ENCODE measurements at regions not wholly inside any gene's neighbourhood (a gene's known extent, or its start where the extent isn't known, plus 50 kb on each side); places are given as distances from the start of the nearest gene placed in this dataset.

- Histone ChIP-seq H3K79me1 (ENCODE audit: low read depth, low read length) (no peaks in the 10 kb centered on the region; the same call in 1 of the 2 replicates), H3K23me2 (ENCODE audit: low read depth, low read length) (no peaks in the 10 kb centered on the region), H3K23ac (ENCODE audit: insufficient read length) (no peak overlapping the region), H3K36me3 (ENCODE audit: control insufficient read depth in 2 of 4, insufficient read depth in 4 of 4, low read length in 3 of 4) (no peaks in the 10 kb centered on the region; a peak in 1 of 8 replicates), H3K4me1 (replicated peaks in 1 of 4; ENCODE audit: control insufficient read depth in 3 of 4, insufficient read depth in 4 of 4, low read length in 3 of 4) (no peaks in the 10 kb centered on the region), H3K4me2 (ENCODE audit: insufficient read depth in 1 of 2, low read depth in 2 of 2, low read length in 2 of 2) (no peak overlapping the region), H2BK12ac (ENCODE audit: low read depth, low read length) (no peak overlapping the region), H3K27me3 (replicated peaks in 1 of 4; ENCODE audit: control insufficient read depth in 3 of 4, extremely low read depth in 1 of 4, insufficient read depth in 3 of 4, low read length in 3 of 4) (no peaks in the 10 kb centered on the region), H3K56ac (replicated peaks; ENCODE audit: insufficient read length, low read depth, low read length) (no peak overlapping the region), H2BK20ac (ENCODE audit: low read length) (no peak overlapping the region), H2BK15ac (ENCODE audit: low read length) (no peak overlapping the region), H3K4me3 (ENCODE audit: extremely low read depth in 1 of 4, insufficient read depth in 2 of 4, low read depth in 3 of 4, low read length in 4 of 4) (no peak overlapping the region), H4K20me1 (replicated peaks in 1 of 2; ENCODE audit: control insufficient read depth in 1 of 2, insufficient read depth in 2 of 2, low read length in 2 of 2) (peaks cover 0 to 3% of the 10 kb centered on the region in 2 experiments), H3K9me3 (ENCODE audit: insufficient read depth in 2 of 2, low read depth in 1 of 2, low read length in 1 of 2) (peaks cover 66 to 99% of the 10 kb centered on the region in 2 experiments), H2BK5ac (ENCODE audit: low read depth, low read length) (no peak overlapping the region), H3K27ac (ENCODE audit: low read depth, low read length) (no peak overlapping the region), H4K91ac (replicated peaks; ENCODE audit: insufficient read length, low read length) (no peak overlapping the region), H3K9ac (replicated peaks in 1 of 4; ENCODE audit: extremely low read depth in 1 of 4, low read depth in 3 of 4, low read length in 3 of 4) (no peak overlapping the region), H2BK120ac (replicated peaks; ENCODE audit: low read depth, low read length) (no peak overlapping the region), H3K14ac (ENCODE audit: insufficient read length) (no peak overlapping the region), H2AFZ (ENCODE audit: low read length) (no peak overlapping the region), H3K18ac (ENCODE audit: extremely low read depth, low read length) (no peak overlapping the region), H3K4ac (replicated peaks; ENCODE audit: insufficient read length, low read depth, low read length) (no peak overlapping the region), H3K79me2 (ENCODE audit: control insufficient read depth in 1 of 2, insufficient read depth in 2 of 2, low read length in 2 of 2) (no peaks in the 10 kb centered on the region), H2AK5ac (ENCODE audit: low read depth, low read length) (no peak overlapping the region), H4K5ac (ENCODE audit: insufficient read length, low read depth, low read length) (no peak overlapping the region), H4K8ac (ENCODE audit: extremely low read depth, insufficient read depth, low read length) (no peak overlapping the region)
- CTCF ChIA-PET (ENCODE audit: partially characterized antibody) = no interaction called here
- no peak for FAIRE-seq
- 85% methylated on average over 10 of the region's 14 CpGs; no CpG with 5 or more reads in 1 of the 2 experiments for WGBS, 2 experiments (ENCODE audit: extremely low coverage in 1 of 2, insufficient coverage in 1 of 2, insufficient read length in 1 of 2, insufficient replicate concordance in 2 of 2, low coverage in 1 of 2, low lambda C conversion rate in 2 of 2, missing lambda C conversion rate in 1 of 2)
- TF ChIP-seq BCL11A (IDR thresholded peaks at IDR 0.05; ENCODE audit: low read depth in 2 of 2, low read length in 2 of 2) (no peak), POLR2A (IDR thresholded peaks at IDR 0.05; ENCODE audit: control extremely low read depth in 1 of 2, low read depth in 2 of 2, low read length in 2 of 2) (no peak), POLR2AphosphoS5 (IDR thresholded peaks at IDR 0.05; ENCODE audit: low read depth, low read length) (no peak)
- POLR2A ChIA-PET (ENCODE audit: partially characterized antibody) = no interaction called here
- DNase-seq (ENCODE audit: low read depth in 1 of 2, low spot score in 2 of 2) = no peak
These were observed 100.7 kb upstream of the ACTRT2 start for GRCh38 chr1:2920421-2921015.
